Right forelimb (tissue), 1 donor: ENCODE measurements at regions not wholly inside any gene's neighbourhood (a gene's known extent, or its start where the extent isn't known, plus 50 kb on each side); places are given as distances from the start of the nearest gene placed in this dataset.
"Not testable (repeated sequence)": the region's sequence is repeated elsewhere in the genome, so short reads cannot be mapped to it uniquely, and the experiment has no call there.

Source experiments
- DNase-seq: peaks from one replicate; pipeline ENCODE4 v3.0.0-alpha.2; 2018

DNA sequence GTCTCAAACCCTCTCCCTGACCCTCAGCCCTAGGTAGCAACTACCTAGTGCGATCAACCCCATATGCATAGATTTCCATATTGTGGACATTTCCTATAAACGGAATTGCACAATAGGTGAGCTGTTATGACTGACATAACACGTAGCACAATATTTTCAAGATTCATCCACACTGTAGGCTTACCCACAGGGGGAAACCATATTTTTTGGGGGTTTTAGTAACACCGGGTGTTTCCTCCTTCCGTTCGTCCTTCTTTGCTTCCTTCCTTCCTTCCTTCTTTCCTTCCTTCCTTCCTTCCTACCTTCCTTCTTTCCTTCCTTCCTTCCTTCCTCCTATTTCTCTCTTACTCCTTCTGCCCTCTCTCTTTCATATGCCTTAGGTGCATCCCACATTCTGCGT, 524.2 kb downstream of the CWH43 start:
- DNase-seq: not testable (repeated sequence)

DNA sequence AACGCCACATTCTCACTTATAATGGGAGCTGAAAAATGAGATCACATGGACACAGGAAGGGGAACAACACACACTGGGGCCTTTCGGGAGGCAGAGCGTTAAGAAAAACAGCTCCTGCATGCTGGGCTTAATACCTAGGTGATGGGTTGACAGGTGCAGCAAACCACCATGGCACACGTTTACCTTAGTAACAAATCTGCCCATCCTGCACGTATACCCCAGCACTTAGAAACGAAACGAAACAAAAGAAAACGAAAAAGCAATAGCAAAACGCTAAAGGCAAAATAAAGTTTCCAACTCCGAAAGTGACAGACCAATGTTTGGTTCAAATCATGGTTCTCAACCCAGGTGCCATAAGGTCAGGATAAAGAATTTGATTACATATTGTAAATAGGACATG, 525.3 kb downstream of the CWH43 start:
- peak; percentile 37 for DNase-seq

DNA sequence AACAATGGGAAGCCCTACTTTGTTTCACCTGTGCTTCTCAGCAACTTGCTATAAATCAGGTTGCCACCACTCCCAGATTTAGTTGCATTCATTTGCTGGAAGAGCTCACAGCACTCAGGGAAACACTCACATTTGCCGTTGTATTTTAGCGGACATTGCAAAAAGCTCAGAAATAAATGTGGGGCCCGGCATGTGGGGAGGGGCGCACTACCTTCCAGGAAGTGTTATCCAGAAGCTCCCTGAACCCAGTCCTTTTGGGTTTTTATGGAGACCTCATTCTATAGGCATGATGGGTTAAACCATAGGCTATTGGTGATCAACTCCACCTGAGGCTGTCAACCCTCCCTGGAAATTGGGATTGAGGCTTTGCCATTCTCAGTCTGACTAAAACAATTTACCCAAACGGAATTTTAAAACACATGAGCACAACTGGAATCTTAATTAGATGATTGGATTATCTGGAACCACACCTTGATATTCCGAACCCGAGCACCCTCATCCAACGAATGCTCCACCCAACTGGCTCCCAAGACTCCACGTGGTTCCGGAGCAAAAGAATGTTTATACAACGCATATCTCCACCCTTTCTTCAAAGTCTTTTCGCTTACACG, 525.9 kb downstream of the CWH43 start:
- DNase-seq: peak; percentile 43

DNA sequence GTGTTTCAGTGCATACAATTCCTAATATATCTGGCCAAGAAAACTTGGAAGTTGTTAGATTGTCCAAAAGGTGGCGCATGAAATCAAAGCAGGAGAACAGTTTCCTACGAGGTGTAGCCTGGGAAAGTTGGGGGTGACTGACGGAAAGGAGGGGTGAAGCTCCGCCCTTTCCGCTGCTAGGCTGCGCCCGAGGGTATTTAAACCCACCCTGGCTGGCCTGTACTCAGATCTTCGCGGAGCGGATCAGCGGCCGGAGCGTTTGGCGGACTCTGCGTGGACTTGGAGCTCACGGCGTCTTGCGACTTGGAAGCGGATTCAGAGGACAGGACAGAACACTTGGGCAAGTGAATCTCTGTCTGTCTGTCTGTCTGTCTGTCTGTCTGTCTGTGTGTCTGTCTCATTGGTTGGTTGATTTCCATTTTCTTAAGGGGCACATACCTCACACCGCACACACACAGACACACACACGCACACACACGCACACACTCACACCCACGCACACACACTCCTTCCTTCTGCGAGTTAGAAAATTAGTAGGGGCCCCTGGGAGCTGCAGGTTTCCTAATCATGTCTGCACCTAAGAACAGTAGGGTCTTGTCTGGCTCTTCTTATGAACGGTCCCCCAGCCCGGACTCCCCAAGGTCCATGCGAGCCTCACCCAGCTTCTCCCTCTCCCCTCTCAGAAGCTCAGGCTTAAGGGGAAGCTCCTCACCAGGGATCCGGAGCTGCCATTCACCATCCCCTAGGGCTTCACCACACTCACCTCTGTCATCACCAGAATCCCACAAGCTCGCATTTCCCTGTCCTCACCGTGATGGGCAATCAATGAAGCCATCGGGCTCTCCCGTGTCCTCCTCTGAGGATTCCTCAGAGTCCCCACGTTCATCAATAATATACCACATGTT, 526.8 kb downstream of the CWH43 start:
- DNase-seq: peak; percentile 40

DNA sequence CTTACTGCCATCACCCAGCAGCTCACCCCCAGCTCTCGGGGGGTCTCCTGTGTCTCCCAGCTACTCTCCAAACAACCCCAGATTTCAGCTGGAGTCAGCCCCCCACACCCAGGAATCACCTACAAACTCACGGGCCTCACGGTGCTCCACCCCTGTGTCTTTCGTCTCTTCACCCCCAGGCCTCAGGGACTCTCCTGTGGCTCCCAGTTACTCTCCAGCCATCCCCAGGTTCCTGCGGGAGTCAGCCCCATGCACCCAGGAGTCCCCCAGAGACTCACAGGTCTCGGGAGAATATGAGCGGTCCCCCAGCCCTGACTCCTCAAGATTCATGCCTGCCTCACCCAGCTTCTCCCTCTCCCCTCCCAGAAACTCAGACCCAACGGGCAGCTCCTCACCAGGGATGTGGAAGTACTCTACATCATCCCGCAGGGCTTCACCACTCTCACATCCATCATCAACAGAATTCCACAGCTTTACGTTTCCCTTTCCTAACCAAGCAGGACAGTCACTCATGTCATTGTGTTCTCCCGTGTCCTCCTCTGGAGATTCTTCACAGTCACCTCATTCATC, 527.6 kb downstream of the CWH43 start:
- DNase-seq: not testable (repeated sequence)

DNA sequence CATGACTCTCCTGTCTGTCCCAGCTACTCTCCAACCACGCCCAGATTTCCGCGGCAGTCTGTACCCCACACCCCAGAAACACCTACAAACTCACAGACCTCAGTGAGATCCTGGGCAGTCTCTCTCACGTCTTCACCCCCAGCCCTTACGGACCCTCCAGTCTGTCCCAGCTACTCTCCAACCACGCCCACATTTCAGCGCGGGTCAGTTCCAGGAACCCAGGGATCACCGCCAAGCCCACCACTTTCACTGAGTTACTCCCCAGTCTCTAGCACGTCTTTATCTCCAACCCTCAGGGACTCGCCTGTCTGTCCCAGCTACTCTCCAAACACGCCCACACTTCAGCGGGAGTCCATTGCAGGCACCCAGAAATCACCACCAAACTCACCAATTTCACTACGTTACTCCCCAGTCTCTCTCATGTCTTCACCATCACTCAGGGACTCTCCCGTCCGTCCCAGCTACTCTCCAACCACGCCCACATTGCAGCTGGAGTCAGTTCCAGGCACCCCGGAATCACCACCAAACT, 528.2 kb downstream of the CWH43 start:
- peak; percentile 54 for DNase-seq

DNA sequence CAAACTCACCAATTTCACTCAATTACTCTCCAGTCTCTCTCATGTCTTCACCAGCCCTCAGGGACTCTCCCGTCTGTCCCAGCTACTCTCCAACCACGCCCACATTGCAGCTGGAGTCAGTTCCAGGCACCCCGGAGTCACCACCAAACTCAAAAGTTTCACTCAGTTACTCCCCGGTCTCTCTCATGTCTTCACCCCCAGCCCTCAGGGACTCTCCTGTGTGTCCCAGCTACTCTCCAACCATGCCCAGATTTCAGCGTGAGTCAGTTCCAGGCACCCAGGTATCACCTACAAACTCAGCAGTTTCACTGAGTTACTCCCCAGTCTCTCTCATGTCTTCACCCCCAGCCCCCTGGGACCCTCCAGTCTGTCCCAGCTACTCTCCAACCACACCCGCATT, 528.8 kb downstream of the CWH43 start:
- DNase-seq: not testable (repeated sequence)

DNA sequence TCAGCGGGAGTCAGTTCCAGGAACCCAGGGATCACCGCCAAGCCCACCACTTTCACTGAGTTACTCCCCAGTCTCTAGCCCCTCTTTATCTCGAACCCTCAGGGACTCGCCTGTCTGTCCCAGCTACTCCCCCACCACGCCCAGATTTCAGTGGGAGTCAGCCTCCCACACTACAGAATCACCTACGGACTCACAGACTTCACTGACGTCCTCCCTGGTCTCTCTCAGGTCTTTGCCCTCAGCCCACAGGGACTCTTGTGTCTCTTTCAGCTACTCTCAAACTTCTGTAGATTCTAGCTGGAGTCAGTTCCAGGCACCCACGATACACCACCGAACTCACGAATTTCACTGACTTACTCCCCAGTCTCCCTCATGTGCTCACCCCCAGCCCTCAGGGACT, 529.2 kb downstream of the CWH43 start:
- not testable (repeated sequence) for DNase-seq

DNA sequence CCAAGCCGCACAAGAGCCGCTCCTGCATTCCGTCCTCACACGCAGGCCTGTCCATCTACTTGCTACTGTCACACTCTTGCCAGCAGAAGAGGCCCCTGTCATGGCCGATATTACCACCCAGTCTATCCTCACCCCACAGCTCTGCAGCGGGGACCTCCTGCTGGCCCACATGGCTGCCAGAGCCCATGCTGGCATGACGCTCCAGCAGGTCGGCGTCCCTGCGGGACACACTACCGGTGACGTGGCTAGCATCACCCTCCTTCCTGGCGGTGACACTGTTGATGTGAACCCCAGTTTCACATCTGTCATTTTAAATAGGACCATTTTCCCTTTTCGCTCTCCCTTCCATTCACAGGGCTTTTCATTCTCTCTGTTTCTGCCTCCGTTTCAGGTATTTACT, 530.0 kb downstream of the CWH43 start:
- DNase-seq: not testable (repeated sequence)

DNA sequence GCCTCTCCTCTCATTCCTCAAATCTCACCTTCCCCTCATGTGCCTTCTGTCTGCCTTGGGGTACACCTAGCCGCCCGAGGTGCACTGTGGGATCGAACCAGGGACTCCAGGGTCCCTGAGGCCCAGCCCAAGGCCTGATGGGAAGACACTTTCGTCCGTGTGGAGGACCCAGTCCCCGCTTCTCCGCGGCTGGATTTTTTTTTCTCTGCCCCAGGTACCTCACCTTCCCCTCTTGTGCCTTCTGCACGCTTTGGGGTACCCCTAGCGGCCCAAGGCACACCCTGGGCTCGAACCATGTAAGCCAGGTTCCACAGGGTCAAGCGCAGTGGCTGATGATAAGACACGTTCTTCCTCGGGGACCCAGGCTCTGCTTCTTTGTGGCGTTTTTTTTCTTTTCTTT, 530.7 kb downstream of the CWH43 start:
- DNase-seq: no peak

DNA sequence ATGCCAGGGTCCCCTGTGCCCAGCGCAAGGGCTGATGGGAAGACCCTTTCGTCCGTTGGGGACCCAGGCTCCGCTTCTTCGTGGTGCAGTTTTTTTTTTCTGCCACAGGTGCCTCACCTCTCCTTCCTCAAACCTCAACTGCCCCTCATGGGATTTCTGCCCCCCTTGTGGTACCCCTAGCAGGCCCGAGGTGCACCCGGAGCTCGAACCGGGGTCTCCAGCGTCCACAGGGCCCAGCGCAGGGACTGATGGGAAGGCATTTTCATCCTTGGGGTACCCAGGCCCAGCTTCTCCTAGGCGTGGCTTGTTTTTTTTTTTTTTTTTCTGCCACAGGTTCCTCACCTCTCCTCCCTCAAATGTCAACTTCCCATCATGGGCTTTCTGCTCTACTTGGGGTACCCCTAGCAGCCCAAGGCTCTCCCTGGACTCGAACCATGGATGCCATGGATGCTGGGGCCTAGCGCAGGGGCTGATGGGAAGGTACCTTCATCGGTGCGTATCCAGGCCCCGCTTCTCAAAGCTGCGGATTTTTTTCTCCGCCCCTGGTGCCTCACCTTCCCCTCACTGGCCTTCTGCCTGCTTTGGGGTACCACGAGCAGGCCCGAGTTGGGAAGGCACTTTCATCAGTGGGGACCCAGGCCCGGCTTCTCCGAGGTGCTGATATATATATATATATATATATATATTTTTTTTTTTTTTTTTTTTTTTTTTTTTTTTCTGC, 531.6 kb downstream of the CWH43 start:
- DNase-seq: not testable (repeated sequence)

DNA sequence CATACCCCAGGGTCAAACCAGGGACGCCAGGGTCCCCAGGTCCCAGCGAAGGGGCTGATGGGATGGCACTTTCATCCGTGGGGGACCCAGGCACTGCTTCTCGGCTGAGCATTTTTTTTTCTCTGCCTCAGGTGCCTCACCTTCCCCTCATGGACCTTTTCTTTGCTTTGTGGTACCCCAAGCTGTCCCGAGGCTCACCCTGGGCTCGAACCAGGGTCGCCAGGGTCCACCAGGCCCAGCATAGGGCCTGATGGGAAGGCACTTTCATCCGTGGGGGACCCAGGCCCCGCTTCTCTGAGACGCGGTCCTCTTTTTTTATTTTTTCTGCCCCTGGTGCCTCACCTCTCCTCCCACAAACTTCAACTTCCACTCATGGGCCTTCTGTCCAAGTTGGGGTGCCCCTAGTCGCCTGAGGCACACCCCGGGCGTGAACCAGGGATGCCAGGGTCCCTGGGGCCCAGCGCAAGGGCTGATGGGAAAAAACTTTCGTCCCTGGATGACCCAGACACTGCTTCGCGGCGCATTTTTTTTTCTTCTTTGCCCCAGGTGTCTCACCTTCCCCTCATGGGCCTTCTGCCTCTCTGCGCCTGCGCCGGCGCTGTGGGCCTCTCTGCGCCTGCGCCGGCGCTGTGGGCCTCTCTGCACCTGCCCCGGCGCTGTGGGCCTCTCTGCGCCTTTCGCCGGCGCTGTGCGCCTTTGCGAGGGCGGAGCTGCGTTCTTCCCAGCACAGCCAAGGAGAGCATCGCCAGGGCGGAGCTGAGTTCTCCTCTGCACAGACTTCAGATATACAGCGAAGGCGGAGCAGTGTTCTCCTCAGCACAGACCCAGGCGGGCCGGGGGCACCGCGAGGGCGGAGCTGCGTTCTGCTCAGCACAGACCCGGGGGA, 533.3 kb downstream of the CWH43 start:
- DNase-seq: not testable (repeated sequence)

DNA sequence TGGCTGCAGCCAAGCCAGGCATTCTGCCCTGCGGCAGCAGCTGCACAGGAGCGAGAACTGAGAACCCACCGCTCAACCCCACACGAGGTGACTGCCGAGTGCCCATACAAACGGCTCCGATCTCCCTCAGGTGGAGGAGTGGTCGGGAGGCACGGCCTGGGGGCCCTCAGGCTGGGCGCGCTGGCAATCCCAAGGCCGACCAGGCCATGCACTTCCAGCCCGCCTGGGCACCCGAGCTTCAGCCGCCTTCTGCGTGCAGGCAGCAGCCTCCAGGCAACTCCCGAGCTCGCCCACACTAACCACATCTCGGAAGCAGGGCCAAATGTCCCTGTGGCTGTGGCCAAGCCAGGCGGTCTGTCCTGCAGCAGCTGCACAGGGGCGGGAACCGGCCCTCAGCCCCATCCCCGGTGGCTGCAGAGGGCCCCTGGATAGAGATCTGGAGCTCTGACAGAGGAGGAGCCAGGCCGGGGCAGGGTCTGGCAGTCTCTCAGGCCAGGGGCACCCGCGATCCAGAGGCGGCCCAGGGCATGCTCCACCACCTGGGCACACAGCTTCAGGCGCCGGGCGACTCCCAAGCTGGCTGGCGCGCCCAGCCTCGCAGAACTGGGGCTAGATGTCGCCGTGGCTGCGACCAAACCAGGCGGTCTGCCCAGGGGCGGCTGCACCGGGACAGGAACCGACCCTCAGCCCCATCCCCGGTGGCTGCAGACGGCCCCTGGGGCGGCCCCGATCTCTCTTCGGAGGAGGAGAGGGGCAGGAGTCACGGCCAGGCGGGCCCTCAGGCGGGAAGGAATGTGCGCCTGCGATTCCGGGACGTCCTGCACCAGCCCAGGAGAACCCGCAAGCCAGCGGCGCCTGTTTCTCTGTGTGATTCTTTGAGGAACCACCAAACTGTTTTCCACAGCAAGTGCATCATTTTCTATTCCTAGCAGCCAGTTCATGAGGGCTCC, 538.0 kb downstream of the CWH43 start:
- DNase-seq: not testable (repeated sequence)

DNA sequence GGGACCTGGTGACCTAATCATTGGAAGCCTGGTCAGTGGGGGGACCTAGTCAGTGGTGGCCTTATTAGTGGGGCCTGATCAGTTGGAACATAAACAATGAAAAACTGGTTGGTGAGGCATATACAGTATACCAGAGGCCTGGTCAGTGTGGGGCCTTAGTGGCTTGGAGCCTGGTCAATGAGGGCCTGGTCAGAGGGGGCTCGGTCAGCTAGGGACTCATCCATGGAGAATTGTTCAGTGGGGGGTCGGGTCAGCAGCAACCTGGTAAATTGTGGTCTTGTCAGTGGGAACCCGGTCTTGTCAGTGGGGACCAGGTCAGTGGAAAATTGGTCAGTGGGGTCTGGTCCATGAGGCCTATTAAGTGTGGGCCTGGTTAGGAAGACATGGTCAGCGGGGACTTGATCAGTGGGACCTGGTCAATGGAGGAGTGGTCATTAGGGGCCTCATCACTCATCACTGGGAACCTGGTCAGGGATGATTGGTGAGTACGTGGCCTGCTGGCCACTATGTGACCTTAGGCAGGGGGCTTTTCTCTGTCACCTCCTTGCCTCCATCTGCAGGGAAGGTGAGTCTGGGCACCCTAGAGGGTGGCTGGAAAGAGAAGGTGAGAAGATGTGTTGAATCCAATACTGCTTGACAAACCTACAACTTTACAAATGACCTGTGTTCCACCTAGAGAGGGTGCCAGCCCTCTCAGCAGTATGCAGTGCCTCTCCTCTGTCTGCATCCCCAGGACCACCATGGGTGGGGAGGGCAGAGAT, 573.0 kb downstream of the CWH43 start:
- DNase-seq: not testable (repeated sequence)

DNA sequence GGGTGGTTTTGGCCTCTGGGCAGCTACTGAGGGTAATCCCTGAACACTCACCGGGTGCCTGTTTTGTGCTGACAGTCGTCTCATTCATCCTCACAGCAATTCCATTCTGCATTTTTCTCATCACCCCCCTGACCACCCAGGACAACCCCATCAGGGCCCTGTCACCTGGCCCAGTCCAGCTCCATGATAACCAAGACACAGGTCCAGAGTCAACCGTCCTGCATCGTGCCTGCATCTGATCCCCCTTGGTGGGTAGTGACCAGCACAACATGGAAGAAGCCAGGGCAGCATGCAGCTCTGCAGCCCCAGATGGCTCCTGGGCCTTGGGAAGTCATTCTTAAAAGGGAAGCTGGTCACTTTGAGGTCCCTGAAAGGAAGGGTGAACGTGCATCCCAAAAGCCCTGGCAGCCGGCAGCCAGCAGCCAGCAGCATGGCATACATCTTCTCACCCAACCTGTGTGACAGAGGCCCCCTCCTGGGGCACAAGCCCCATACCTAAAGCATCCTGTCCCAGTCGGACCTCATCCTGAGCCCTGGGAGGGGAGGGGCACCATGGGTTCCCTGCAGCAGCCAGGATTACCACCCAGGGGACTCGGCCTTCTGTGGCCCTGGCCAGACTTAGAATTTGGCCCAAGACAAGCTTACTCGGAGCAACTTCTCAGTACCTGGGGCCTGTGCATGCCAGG, 574.2 kb downstream of the CWH43 start:
- not testable (repeated sequence) for DNase-seq

DNA sequence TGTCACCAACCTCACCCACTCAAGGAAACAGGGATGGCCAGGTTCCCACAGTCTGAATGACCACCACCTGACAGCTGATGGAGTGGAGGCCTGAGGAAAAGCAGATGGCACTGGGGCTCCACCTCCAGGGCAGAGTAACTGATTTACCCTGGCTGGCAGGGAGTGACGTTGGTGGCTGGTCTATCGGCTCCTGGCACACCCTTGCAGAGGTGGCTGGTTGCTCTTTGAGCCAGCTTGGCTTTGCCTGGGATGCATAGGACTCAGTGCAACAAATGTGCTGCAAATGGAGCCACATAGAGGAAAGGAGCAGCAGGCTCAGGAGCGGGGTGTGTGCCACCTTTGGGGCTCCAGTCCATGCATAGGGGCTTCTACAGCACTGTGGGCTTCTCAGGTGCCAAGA, 574.8 kb downstream of the CWH43 start:
- not testable (repeated sequence) for DNase-seq

DNA sequence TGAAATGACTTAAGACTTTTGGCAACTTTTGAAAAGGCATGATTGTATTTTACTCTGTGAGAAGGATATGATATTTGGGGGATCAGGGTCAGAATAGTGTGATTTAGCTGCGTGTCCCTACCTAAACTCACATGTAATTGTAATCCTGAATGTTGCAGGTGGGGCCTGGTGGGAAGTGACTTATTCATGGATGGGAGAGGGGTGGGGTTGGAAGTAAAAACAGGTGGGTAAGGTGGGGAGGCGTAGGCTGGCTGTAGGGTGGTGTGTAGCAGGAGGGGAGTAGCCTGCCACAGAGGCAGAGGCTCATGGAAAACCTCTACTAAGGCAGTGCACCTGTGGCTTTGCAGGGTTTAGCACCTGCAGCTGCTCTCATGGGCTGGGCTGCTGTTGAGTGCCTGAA, 584.2 kb downstream of the CWH43 start:
- not testable (repeated sequence) for DNase-seq

DNA sequence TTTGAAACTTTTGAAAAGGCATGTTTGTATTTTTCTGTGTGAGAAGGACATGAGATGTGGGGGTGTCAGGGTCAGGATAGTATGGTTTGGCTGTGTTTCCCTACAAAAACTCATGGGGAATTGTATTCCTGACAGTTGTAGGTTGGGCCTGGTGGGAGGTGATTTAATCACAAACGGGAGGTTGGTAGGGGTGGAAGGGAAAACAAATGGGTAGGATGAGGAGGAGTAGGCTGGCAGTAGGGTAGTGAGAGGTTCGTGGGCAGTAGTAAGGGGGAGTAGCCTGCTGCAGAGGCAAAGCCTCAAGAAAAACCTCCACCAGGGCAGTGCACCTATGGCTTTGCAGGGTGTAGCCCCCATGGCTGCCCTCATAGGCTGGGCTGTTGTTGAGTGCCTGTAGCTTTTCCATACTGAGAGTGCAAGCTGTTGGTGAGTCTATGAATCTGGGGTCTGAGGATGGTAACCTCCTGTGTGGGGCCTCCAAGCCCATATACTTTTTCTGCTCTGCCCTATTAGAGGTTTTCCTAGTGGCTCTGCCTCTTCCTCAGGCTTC, 587.7 kb downstream of the CWH43 start:
- not testable (repeated sequence) for DNase-seq

DNA sequence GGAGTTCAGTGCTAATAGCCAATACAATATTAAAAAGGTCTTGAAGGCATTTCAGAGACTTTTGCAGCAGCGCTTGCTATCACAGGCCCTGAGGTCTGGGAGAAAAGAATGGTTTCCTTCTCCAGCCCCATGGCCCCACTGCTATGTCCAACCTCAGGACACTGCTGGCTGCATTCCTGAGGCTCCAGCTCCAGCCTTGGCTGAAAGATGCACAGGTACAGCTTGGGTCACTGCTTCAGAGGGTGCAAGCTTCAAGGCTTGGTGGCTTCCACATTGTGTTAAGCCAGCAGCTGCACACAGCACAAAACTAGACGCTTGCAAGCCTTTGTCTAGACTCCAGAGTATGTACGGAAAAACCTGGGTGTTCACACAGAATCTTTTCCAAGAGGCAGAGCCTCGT, 589.2 kb downstream of the CWH43 start:
- DNase-seq: not testable (repeated sequence)
